ENCODE measurements at regions not wholly inside any gene's neighbourhood (a gene's known extent, or its start where the extent isn't known, plus 50 kb on each side); places are given as distances from the start of the nearest gene placed in this dataset.

GRCh38 chr3:162998205-162998604, 1501.6 kb downstream of the OTOL1 start:
- no peaks in the 10 kb centered on the region for H3K27me3 Mint-ChIP-seq
- POLR2A ChIA-PET, result no interaction called here
- H3K9me3 Mint-ChIP-seq, result peaks cover 3 to 22% (median 15%) of the 10 kb centered on the region in 9 donors

DNA sequence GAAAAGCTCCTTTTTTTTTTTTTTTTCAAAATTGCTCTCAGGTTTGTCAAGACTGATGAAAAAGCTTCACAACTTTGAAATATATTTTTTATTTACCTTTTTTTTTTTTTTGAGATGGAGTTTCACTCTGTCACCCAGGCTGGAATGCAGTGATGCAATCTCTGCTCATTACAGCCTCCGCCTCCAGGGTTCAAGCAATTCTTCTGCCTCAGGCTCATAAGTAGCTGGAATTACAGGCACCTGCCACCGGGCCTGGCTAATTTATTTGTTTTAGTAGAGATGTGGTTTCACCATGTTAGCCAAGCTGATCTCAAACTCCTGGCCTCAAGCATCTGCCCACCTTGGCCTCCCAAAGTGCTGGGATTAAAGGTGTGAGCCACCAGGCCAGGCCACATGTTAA, 1515.0 kb downstream of the OTOL1 start:
- no peak for DNase-seq
- no peaks in the 10 kb centered on the region for H3K36me3 Mint-ChIP-seq
- H3K27ac Mint-ChIP-seq, result no peak overlapping the region
- POLR2A ChIA-PET, result no interaction called here
- H3K4me1 Mint-ChIP-seq, result no peaks in the 10 kb centered on the region
- no peaks in the 10 kb centered on the region for H3K27me3 Mint-ChIP-seq
- H3K9me3 Mint-ChIP-seq, result peaks cover 0 to 14% (median 7%) of the 10 kb centered on the region in 9 donors
- H3K4me3 Mint-ChIP-seq, result no peak overlapping the region
- ATAC-seq, result no peak

More at GRCh38 chr3:162998205-162998604, 1501.6 kb downstream of the OTOL1 start:
- no peak for ATAC-seq
- Mint-ChIP-seq H3K36me3 (peaks cover 0 to 11% (median 0%) of the 10 kb centered on the region in 3 donors), H3K4me1 (no peaks in the 10 kb centered on the region), H3K27ac (no peak overlapping the region), H3K4me3 (no peak overlapping the region)
- no peak for DNase-seq

- Mint-ChIP-seq H3K9me3 (peaks cover 0 to 17% (median 9%) of the 10 kb centered on the region in 9 donors), H3K27me3 (no peaks in the 10 kb centered on the region), H3K4me1 (no peaks in the 10 kb centered on the region), H3K27ac (no peak overlapping the region), H3K36me3 (no peaks in the 10 kb centered on the region), H3K4me3 (no peak overlapping the region)
- POLR2A ChIA-PET, result no interaction called here
- DNase-seq (no peak), ATAC-seq (no peak)
Measured at GRCh38 chr3:163016251-163016650, 1519.6 kb downstream of the OTOL1 start.

DNA sequence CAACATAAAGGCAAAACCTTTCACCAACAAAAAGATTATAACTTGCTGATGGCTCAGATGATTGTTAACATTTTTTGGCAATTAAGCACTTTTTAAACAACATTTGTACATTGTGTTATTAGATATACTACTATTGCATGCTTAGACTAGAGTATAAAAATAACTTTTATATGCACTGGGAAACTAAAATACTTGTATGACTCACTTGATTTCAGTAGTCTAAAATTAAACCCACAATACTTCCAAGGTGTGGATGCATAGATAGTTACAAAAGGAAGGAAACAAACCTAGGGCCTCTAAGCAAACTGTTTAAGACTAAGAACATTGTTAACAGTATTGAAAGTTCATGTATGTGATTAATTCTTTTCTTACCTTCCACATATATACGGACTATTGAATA, 1521.5 kb downstream of the OTOL1 start:
- no peak overlapping the region for H3K4me3 Mint-ChIP-seq
- H3K4me1 Mint-ChIP-seq, result no peaks in the 10 kb centered on the region
- POLR2A ChIA-PET, result no interaction called here
- H3K27ac Mint-ChIP-seq, result no peak overlapping the region
- no peaks in the 10 kb centered on the region for H3K36me3 Mint-ChIP-seq
- peaks cover 0 to 22% (median 9%) of the 10 kb centered on the region in 9 donors for H3K9me3 Mint-ChIP-seq
- H3K27me3 Mint-ChIP-seq, result no peaks in the 10 kb centered on the region
- DNase-seq (no peak), ATAC-seq (no peak)

DNA sequence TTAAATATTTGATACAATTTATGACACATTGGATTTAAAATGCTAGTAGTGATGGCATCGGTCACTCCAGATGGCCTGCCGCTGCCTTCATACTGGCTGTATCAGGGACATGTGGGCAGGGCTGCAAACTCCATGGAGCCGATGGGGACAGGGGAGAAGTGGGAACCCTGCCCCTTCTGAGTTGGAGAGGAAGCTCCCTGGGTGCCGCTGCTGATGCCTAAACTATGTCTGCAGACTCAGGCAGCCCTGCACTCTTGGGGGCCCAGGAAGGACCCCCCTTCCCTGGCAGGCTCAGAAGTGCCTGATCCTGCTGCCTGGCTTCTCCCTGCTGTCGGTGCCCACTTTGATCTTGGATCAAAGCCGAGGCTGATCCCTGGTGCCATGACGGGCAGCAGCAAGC, 1522.1 kb downstream of the OTOL1 start:
- POLR2A ChIA-PET, result no interaction called here
- Mint-ChIP-seq H3K27ac (no peak overlapping the region), H3K9me3 (peaks cover 0 to 22% (median 9%) of the 10 kb centered on the region in 9 donors), H3K36me3 (no peaks in the 10 kb centered on the region), H3K4me3 (no peak overlapping the region), H3K27me3 (no peaks in the 10 kb centered on the region), H3K4me1 (no peaks in the 10 kb centered on the region)
- no peak for ATAC-seq
- no peak for DNase-seq

DNA sequence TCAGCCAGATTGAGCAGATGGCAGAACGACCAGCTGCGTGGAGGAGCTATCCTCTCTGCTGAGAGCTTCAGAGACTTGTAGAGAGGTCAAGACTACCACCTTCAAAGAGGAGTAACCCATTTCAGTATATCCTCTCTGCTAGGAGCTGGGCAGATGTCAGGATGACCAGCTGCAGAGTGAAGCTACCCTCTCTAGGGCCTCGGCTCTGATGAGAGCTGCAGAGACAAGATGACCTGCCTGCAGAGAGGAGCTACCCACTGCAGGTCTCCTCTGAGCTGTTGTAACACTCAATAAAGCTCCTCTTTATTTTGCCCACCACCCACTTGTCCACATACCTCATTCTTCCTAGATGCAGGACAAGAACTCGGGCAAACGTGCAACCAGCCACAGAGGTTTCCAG, 1522.7 kb downstream of the OTOL1 start:
- DNase-seq, result no peak
- no peak for ATAC-seq
- H3K4me1 Mint-ChIP-seq, result no peaks in the 10 kb centered on the region
- H3K36me3 Mint-ChIP-seq, result no peaks in the 10 kb centered on the region
- H3K4me3 Mint-ChIP-seq, result no peak overlapping the region
- no peak overlapping the region for H3K27ac Mint-ChIP-seq
- POLR2A ChIA-PET, result no interaction called here
- H3K9me3 Mint-ChIP-seq, result peaks cover 0 to 22% (median 9%) of the 10 kb centered on the region in 9 donors
- no peaks in the 10 kb centered on the region for H3K27me3 Mint-ChIP-seq

DNA sequence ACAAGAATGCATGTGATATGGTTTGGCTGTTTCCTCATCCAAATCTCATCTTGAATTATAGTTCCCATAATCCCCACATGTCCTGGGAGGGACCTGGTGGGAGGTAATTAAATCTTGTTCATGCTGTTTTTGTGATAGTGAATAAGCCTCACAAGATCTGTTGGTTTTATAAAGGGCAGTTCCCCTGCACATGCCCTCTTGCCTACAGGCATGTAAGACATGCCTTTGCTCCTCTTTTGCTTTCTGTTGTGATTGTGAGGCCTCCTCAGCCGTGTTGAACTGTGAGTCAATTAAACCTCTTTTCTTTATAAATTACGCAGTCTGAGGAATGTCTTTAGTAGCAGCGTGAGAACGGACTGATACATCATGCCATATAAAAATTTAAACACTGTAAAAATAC, 1537.0 kb downstream of the OTOL1 start:
- ATAC-seq (no peak), DNase-seq (no peak)
- Mint-ChIP-seq H3K9me3 (peaks cover 0 to 12% (median 4%) of the 10 kb centered on the region in 9 donors), H3K27me3 (no peaks in the 10 kb centered on the region), H3K4me3 (no peak overlapping the region), H3K27ac (no peak overlapping the region), H3K4me1 (no peaks in the 10 kb centered on the region), H3K36me3 (no peaks in the 10 kb centered on the region)
- POLR2A ChIA-PET, result no interaction called here

GRCh38 chr3:163039636-163040035, 1543.0 kb downstream of the OTOL1 start:
- no peak for DNase-seq
- H3K4me3 Mint-ChIP-seq, result no peak overlapping the region
- H3K27me3 Mint-ChIP-seq, result no peaks in the 10 kb centered on the region
- POLR2A ChIA-PET, result no interaction called here
- no peaks in the 10 kb centered on the region for H3K4me1 Mint-ChIP-seq
- no peak for ATAC-seq
- H3K27ac Mint-ChIP-seq, result no peak overlapping the region
- H3K36me3 Mint-ChIP-seq, result no peaks in the 10 kb centered on the region
- H3K9me3 Mint-ChIP-seq, result peaks cover 2 to 29% (median 9%) of the 10 kb centered on the region in 9 donors

GRCh38 chr3:163043074-163043473, 1546.5 kb downstream of the OTOL1 start:
- Mint-ChIP-seq H3K4me3 (no peak overlapping the region), H3K27ac (no peak overlapping the region), H3K9me3 (peaks cover 2 to 29% (median 5%) of the 10 kb centered on the region in 9 donors), H3K36me3 (no peaks in the 10 kb centered on the region), H3K27me3 (no peaks in the 10 kb centered on the region), H3K4me1 (no peaks in the 10 kb centered on the region)
- DNase-seq (no peak), ATAC-seq (no peak)
- POLR2A ChIA-PET, result no interaction called here

- POLR2A ChIA-PET, result no interaction called here
- Mint-ChIP-seq H3K4me1 (no peaks in the 10 kb centered on the region), H3K9me3 (peaks cover 0 to 16% (median 4%) of the 10 kb centered on the region in 9 donors), H3K4me3 (no peak overlapping the region), H3K36me3 (no peaks in the 10 kb centered on the region), H3K27me3 (no peaks in the 10 kb centered on the region), H3K27ac (no peak overlapping the region)
- ATAC-seq, result no peak
- DNase-seq, result no peak
Measured at GRCh38 chr3:163045945-163046344, 1549.3 kb downstream of the OTOL1 start.

GRCh38 chr3:163048881-163049280, 1552.3 kb downstream of the OTOL1 start:
- DNase-seq (no peak), ATAC-seq (no peak)
- H3K27me3 Mint-ChIP-seq, result no peaks in the 10 kb centered on the region
- H3K36me3 Mint-ChIP-seq, result no peaks in the 10 kb centered on the region
- no peak overlapping the region for H3K27ac Mint-ChIP-seq
- no peak overlapping the region for H3K4me3 Mint-ChIP-seq
- H3K9me3 Mint-ChIP-seq, result peaks cover 0 to 14% (median 2%) of the 10 kb centered on the region in 9 donors
- H3K4me1 Mint-ChIP-seq, result no peaks in the 10 kb centered on the region
- POLR2A ChIA-PET, result no interaction called here

GRCh38 chr3:163056874-163057497, 1560.4 kb downstream of the OTOL1 start:
- H3K27ac Mint-ChIP-seq, result no peak overlapping the region
- DNase-seq (no peak), ATAC-seq (no peak)
- no peaks in the 10 kb centered on the region for H3K4me1 Mint-ChIP-seq
- POLR2A ChIA-PET, result no interaction called here
- no peaks in the 10 kb centered on the region for H3K36me3 Mint-ChIP-seq
- no peak overlapping the region for H3K4me3 Mint-ChIP-seq
- peaks cover 0 to 5% (median 0%) of the 10 kb centered on the region in 9 donors for H3K9me3 Mint-ChIP-seq
- no peaks in the 10 kb centered on the region for H3K27me3 Mint-ChIP-seq

DNA sequence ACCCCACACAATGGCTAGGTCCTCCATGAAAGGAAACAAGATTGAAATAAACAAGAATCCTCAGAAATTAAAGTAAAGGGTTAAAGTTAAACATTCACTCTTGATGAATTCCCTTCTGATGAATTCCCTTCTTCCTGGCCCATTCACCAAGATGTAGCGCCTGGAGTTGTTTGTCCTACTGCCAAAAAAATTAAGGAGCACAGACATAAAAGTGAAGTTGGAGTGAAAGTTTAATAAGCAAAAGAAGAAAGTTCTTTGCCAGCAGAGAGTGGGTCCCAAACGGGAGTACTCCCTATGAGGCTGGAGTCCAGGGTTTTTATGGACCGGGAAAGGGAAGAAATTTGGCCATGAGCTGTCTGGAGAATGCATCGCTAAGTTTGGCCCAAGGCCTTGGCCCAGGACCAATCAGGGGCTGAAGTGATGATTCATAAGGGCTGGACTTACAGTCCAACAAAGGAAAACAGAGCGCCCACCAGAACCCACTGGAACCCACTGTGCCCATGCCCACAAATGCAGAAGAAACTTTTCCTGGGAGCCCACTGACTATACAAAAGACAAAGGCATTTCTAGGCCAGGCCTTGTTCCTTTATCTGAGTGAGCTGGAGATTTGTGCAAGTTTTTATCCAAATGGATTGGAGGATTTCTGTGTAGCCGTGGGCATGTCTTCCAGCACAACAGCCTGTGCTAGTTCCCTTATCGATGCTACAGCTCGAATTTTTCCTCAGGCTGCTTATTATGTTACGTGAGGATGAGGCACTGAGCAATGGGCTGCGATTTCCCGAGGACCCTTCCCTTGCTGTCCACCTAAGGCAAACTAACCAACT, 1561.6 kb downstream of the OTOL1 start:
- no peak for ATAC-seq
- POLR2A ChIA-PET, result no interaction called here
- Mint-ChIP-seq H3K9me3 (peaks cover 0 to 7% (median under 1%) of the 10 kb centered on the region in 9 donors), H3K4me1 (no peaks in the 10 kb centered on the region), H3K27me3 (no peaks in the 10 kb centered on the region), H3K27ac (no peak overlapping the region), H3K36me3 (no peaks in the 10 kb centered on the region), H3K4me3 (no peak overlapping the region)
- DNase-seq, result no peak

DNA sequence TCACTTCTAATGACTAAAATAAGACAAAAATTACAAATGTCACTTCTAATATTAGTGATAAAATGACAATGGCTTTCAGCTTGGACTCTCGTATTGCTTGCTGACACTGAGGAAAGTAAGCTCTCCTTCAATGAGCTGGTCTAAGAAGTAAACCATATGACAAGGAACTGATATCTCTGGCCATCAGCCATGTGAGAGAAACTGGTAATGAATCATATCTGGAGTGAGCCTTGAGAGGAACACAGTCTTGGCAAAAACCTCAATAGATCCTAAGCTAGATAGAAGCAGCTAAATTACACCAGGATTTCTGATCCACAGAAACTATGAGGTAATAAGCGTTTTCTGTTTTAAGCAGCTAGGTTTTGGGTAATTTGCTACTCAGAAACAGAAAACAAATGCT, 1575.1 kb downstream of the OTOL1 start:
- no peaks in the 10 kb centered on the region for H3K36me3 Mint-ChIP-seq
- no peak overlapping the region for H3K27ac Mint-ChIP-seq
- no peaks in the 10 kb centered on the region for H3K27me3 Mint-ChIP-seq
- POLR2A ChIA-PET, result no interaction called here
- H3K4me1 Mint-ChIP-seq, result no peaks in the 10 kb centered on the region
- ATAC-seq (no peak), DNase-seq (no peak)
- H3K4me3 Mint-ChIP-seq, result no peak overlapping the region
- H3K9me3 Mint-ChIP-seq, result peaks cover 0 to 31% (median 7%) of the 10 kb centered on the region in 9 donors

Data from naive thymus-derived CD8-positive, alpha-beta T cell (primary cell).